Natural killer cell (primary cell): ENCODE measurements at regions not wholly inside any gene's neighbourhood (a gene's known extent, or its start where the extent isn't known, plus 50 kb on each side); places are given as distances from the start of the nearest gene placed in this dataset.

Experiments used
- ATAC-seq, 3 donors: fragments of 150-1000 bp in 2 of 3; fragments of 200-7000 bp in 1 of 3; cut with Tn5 transposase; 1 replicate in 1 of 3; 2 replicates in 2 of 3; pipeline ENCODE4 v1.10.0; 2021; ENCODE audit warnings: mild to moderate bottlenecking in 2 of 3, moderate library complexity in 2 of 3
- DNase-seq, 2 donors: peaks; one replicate each; pipeline versions ENCODE4 v3.0.0 to v3.0.0-alpha.2; 2013 to 2021; ENCODE audit warnings: mixed read lengths in 1 of 2
- H3K27ac ChIP-seq: one replicate; pipeline ENCODE4 v1.5.1; 2013; ENCODE audit warnings: mild to moderate bottlenecking, low read length
- H3K27me3 ChIP-seq: one replicate; pipeline ENCODE4 v1.6.1; 2013; ENCODE audit warnings: low read length; ENCODE audit not compliant: control insufficient read depth, insufficient read depth
- H3K36me3 ChIP-seq: one replicate; pipeline ENCODE4 v1.6.1; 2013; ENCODE audit warnings: low read length; ENCODE audit not compliant: control insufficient read depth, insufficient read depth
- H3K4me1 ChIP-seq: one replicate; pipeline ENCODE4 v1.6.1; 2013; ENCODE audit warnings: low read length; ENCODE audit not compliant: control insufficient read depth, insufficient read depth
- H3K4me3 ChIP-seq: one replicate; pipeline ENCODE4 v1.5.1; 2013; ENCODE audit warnings: low read length
- H3K9me3 ChIP-seq: one replicate; pipeline ENCODE4 v1.6.1; 2013; ENCODE audit warnings: low read length; ENCODE audit not compliant: control insufficient read depth, insufficient read depth
- H3K27ac Mint-ChIP-seq, 2 donors: one replicate each; pipeline ENCODE4 v1.8.0; 2022; ENCODE audit warnings: mild to moderate bottlenecking in 2 of 2, mixed read lengths in 2 of 2, moderate library complexity in 1 of 2
- H3K27me3 Mint-ChIP-seq, 2 donors: one replicate each; pipeline ENCODE4 v1.8.0; 2022; ENCODE audit warnings: low read depth in 2 of 2, mixed read lengths in 2 of 2
- H3K36me3 Mint-ChIP-seq: one replicate; pipeline ENCODE4 v1.8.0; 2022; ENCODE audit warnings: mixed read lengths
- H3K4me1 Mint-ChIP-seq, 2 donors: one replicate each; pipeline ENCODE4 v1.8.0; 2022; ENCODE audit warnings: mixed read lengths in 2 of 2
- H3K4me3 Mint-ChIP-seq: one replicate; pipeline ENCODE4 v1.8.0; 2022; ENCODE audit warnings: mild to moderate bottlenecking, moderate library complexity, mixed read lengths
- H3K9me3 Mint-ChIP-seq, 2 donors: one replicate each; pipeline ENCODE4 v1.8.0; 2022; ENCODE audit warnings: mixed read lengths in 2 of 2
- CTCF ChIP-seq: fragments of 200-600 bp; IDR thresholded peaks from one replicate; pipeline ENCODE4 v1.8.0; 2022; ENCODE audit warnings: antibody characterized with exemption
- WGBS: methylation state at CpG from one replicate; pipeline ENCODE4 v1.1.7; 2013; ENCODE audit warnings: missing lambda C conversion rate; ENCODE audit not compliant: insufficient coverage; 5-methylcytosine and 5-hydroxymethylcytosine counted together
- intact Hi-C: fragments of 100-400 bp; cut with micrococcal nuclease; formaldehyde crosslinking; loops from one replicate; pipeline ENCODE4 v1.14.2; 2022

DNA sequence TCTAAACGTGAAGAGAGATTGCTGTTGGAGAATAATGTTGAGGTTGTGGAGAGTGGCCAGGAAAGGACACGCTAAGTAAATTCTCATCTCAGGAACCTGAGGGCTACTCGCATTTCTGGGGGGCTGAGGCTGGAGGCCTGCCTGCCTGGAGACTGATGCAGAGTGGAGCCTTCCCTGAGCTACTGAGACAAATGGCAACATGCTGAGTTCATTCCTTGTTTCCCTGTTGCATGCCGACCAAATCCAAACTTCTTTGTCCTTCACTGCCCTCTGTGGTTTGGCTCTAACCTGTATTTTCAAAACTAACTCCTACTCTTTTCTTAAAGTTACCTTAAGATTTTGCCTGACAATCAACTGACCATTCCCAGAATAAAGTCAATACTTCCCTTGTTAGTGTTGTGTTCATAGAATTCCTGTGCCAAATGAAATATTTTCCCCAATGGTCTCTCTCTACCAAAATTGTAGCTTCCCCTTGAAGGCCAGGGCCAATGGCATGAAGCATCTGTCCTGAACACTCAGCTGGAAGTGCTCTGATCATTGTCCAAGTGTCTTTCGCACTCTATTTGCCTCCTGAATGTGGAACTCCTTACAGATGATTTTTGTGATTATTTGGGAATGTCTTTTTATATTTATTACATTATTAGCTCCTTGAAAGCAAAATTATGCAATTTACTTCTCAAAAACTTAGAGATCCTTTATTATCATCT lies 1085.6 kb downstream of the SOCS6 start:
- no peaks in the 10 kb centered on the region for H3K36me3 ChIP-seq
- no peak overlapping the region for H3K4me3 ChIP-seq
- DNase-seq (no peak), ATAC-seq (no peak)
- H3K27ac ChIP-seq: no peak overlapping the region
- WGBS: 42% methylated on average over 4 of the region's 5 CpGs
- H3K9me3 ChIP-seq: peaks cover 4% of the 10 kb centered on the region
- TF ChIP-seq CTCF: no peak
- H3K27me3 ChIP-seq: no peaks in the 10 kb centered on the region
- no peak overlapping the region for H3K27ac Mint-ChIP-seq
- peaks cover 13 to 17% of the 10 kb centered on the region in 2 donors for H3K9me3 Mint-ChIP-seq
- intact Hi-C loops: no loop called here
- H3K4me1 ChIP-seq: no peaks in the 10 kb centered on the region
- no peaks in the 10 kb centered on the region for H3K27me3 Mint-ChIP-seq
- H3K4me3 Mint-ChIP-seq: no peak overlapping the region
- H3K4me1 Mint-ChIP-seq: no peaks in the 10 kb centered on the region
- H3K36me3 Mint-ChIP-seq: no peaks in the 10 kb centered on the region

DNA sequence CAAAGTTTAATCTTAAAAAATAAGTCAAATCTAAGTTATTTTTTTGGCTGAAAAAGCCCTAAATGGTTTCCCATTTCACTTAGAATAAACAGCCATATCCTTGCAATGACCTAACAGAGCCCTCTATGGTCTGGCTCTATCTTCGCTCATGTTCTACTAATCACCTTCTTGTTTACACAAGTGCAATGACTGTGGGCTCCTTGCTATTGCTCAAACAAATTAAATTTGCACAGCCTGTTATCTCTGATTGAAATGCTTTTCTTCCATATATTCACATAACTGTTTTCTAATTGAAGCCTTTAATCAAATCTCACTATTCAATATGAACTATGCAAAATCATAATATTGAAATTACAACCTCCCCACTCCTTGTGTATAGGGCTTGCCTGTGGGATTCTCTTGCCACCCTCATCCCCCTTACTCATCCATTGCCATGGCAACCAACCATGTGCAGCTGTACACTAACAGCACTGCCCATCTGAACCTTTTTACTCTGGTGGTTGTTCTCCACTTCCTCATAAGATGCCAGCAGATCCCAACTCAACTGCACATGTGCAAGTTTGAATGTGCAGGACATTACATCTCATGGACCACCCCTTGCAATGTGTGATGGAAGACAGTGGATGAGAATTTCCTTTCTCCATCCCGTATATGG lies 1083.2 kb downstream of the SOCS6 start:
- Mint-ChIP-seq H3K9me3 (peaks cover 13 to 18% of the 10 kb centered on the region in 2 donors), H3K4me3 (no peak overlapping the region), H3K27ac (no peak overlapping the region), H3K27me3 (no peaks in the 10 kb centered on the region), H3K36me3 (no peaks in the 10 kb centered on the region), H3K4me1 (no peaks in the 10 kb centered on the region)
- WGBS: 84% methylated on average over 1 of the region's 2 CpGs
- Histone ChIP-seq H3K4me3 (no peak overlapping the region), H3K9me3 (peaks cover 6% of the 10 kb centered on the region), H3K36me3 (no peaks in the 10 kb centered on the region), H3K27me3 (no peaks in the 10 kb centered on the region), H3K4me1 (no peaks in the 10 kb centered on the region), H3K27ac (no peak overlapping the region)
- DNase-seq (no peak), ATAC-seq (no peak)
- intact Hi-C loops: no loop called here
- no peak for TF ChIP-seq CTCF

DNA sequence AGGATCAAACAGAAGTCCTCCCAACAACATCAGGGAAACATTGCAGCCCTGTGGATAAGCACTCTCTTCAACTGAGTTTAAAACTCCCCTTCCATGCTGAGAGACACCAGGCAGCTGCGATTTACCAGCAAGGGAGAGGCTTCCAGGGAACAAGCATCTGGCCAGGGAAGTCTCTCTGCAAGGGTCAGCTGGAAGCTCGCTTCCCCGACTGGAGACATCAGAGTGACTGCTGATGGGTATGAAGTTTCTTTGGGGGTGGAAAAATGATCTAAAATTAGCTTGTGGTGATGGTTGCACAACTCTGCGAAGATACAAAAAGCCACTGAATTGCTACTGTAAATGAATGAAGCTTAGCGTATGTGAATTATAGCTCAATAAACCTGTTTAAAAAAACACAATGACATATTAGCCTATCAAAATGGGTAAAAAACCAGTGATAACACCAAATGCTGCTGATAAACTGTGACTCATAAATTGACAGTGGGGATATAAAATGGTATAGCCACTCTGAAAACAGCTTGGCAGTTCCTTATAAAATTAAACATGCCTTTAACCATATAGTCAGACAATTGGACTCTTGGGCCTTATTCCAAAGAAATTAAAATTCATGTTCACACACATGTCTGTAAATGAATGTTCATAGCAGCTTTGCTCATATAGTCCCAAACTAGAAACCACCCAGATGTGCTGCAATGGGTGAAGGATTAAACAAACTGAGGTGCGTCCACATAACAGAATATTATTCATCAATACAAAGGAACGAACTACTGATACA lies 1082.0 kb downstream of the SOCS6 start:
- 66% methylated on average over 4 of the region's 7 CpGs for WGBS
- Mint-ChIP-seq H3K27me3 (no peaks in the 10 kb centered on the region), H3K9me3 (peaks cover 15 to 24% of the 10 kb centered on the region in 2 donors), H3K27ac (no peak overlapping the region), H3K36me3 (peaks cover 6% of the 10 kb centered on the region), H3K4me3 (no peak overlapping the region), H3K4me1 (no peaks in the 10 kb centered on the region)
- H3K9me3 ChIP-seq: peaks cover 11% of the 10 kb centered on the region
- TF ChIP-seq CTCF: no peak
- ATAC-seq: no peak
- no peaks in the 10 kb centered on the region for H3K4me1 ChIP-seq
- intact Hi-C loops: no loop called here
- no peaks in the 10 kb centered on the region for H3K27me3 ChIP-seq
- no peak overlapping the region for H3K27ac ChIP-seq
- H3K4me3 ChIP-seq: no peak overlapping the region
- no peak for DNase-seq
- H3K36me3 ChIP-seq: no peaks in the 10 kb centered on the region
